ENCODE measurements at regions not wholly inside any gene's neighbourhood (a gene's known extent, or its start where the extent isn't known, plus 50 kb on each side); places are given as distances from the start of the nearest gene placed in this dataset.

- no peak for TF ChIP-seq POLR2A (IDR thresholded peaks at IDR 0.05)
- TF ChIP-seq, protein P1, sequence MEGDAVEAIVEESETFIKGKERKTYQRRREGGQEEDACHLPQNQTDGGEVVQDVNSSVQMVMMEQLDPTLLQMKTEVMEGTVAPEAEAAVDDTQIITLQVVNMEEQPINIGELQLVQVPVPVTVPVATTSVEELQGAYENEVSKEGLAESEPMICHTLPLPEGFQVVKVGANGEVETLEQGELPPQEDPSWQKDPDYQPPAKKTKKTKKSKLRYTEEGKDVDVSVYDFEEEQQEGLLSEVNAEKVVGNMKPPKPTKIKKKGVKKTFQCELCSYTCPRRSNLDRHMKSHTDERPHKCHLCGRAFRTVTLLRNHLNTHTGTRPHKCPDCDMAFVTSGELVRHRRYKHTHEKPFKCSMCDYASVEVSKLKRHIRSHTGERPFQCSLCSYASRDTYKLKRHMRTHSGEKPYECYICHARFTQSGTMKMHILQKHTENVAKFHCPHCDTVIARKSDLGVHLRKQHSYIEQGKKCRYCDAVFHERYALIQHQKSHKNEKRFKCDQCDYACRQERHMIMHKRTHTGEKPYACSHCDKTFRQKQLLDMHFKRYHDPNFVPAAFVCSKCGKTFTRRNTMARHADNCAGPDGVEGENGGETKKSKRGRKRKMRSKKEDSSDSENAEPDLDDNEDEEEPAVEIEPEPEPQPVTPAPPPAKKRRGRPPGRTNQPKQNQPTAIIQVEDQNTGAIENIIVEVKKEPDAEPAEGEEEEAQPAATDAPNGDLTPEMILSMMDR (IDR thresholded peaks at IDR 0.05): no peak
- Histone ChIP-seq H3K27me3 (no peaks in the 10 kb centered on the region), H3K27ac (no peak overlapping the region), H3K36me3 (no peaks in the 10 kb centered on the region), H3K9me3 (no peaks in the 10 kb centered on the region), H3K4me3 (no peak overlapping the region), H3K4me1 (no peaks in the 10 kb centered on the region)
- no peak for DNase-seq
- intact Hi-C loops (cut with DNase I; ENCODE audit: low total_unique reads): no loop called here
Observed at GRCh38 chr16:52074133-52074532, 472.8 kb downstream of the TOX3 start.

DNA sequence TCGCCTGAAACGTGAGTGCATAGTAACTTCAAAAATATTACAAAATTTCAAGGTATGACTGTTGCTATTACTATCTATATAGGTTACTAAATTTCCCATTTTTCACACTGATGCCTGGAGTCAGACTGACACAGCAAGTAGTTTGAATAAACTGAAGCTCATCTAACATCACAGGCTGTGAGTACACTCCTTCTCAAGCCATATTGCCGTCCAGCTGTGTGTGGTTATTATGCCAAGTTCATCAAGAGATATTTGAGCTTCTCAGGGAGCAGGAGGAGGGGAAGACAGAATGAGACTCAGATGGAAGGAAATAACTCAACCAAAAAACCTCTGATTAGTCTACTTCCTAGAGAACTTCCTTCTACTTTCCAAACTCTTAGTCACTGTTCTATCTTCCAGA is 473.9 kb downstream of the TOX3 start:
- Histone ChIP-seq H3K27ac (no peak overlapping the region), H3K27me3 (no peaks in the 10 kb centered on the region)
- intact Hi-C loops (cut with DNase I; ENCODE audit: low total_unique reads): no loop called here

DNA sequence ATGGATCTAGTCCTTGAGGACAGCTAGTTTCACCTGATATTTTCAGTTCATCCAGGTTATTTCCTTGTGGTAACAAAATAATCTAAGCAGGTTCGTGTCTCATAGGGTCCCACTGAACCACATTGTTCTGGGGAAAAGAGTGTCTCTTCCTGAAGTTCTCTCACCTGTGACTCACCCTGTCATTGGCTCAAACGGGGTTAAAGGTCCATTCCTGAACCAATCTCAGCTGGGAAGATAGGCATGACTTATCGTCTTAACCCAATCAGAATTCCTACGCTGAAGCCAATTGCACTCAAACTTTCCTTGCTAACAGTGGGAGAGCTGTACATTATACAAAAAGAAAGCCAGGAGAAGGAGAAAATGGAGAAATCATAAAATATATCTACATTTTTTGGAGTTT is 475.8 kb downstream of the TOX3 start:
- TF ChIP-seq, protein P1 (IDR thresholded peaks at IDR 0.05): no peak
- TF ChIP-seq POLR2A (IDR thresholded peaks at IDR 0.05): no peak
- no peak for DNase-seq
- no peak overlapping the region for H3K27ac ChIP-seq
- H3K4me1 ChIP-seq: no peaks in the 10 kb centered on the region
- H3K27me3 ChIP-seq: no peaks in the 10 kb centered on the region
- H3K4me3 ChIP-seq: no peak overlapping the region
- H3K9me3 ChIP-seq: no peaks in the 10 kb centered on the region
- no peaks in the 10 kb centered on the region for H3K36me3 ChIP-seq
- intact Hi-C loops (cut with DNase I; ENCODE audit: low total_unique reads): no loop called here

More for the DNA sequence above, 473.9 kb downstream of the TOX3 start:
- Histone ChIP-seq H3K4me1 (no peaks in the 10 kb centered on the region), H3K9me3 (no peaks in the 10 kb centered on the region), H3K36me3 (no peaks in the 10 kb centered on the region), H3K4me3 (no peak overlapping the region)
- TF ChIP-seq, protein P1 (IDR thresholded peaks at IDR 0.05): no peak
- no peak for TF ChIP-seq POLR2A (IDR thresholded peaks at IDR 0.05)
- DNase-seq: no peak

- TF ChIP-seq, protein P1 (IDR thresholded peaks at IDR 0.05): no peak
- no peak for TF ChIP-seq POLR2A (IDR thresholded peaks at IDR 0.05)
- Histone ChIP-seq H3K27ac (no peak overlapping the region), H3K4me3 (no peak overlapping the region), H3K36me3 (no peaks in the 10 kb centered on the region), H3K27me3 (no peaks in the 10 kb centered on the region), H3K9me3 (no peaks in the 10 kb centered on the region), H3K4me1 (no peaks in the 10 kb centered on the region)
- DNase-seq: no peak
- intact Hi-C loops (cut with DNase I; ENCODE audit: low total_unique reads): no loop called here
Observed at GRCh38 chr16:52070341-52071057, 476.4 kb downstream of the TOX3 start.

DNA sequence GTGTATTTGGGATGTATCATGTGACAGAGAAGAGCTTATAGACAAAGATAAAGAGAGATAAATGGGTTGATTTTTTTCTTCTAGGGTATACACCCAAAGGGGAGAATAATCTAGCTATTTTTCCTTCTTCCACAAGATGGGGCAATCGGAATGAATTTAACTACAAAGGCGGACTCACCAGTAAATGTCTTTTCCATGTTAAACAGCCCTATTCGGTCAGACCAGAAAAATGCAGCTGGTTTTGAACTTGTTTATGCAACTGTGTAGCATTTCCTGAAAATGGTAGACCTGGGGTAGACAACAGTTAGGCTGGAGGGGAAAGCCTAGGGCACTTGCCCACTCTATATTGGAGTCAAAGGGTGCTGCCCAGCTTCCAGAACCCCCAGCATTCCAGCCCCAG is 477.1 kb downstream of the TOX3 start:
- H3K4me3 ChIP-seq: no peak overlapping the region
- H3K9me3 ChIP-seq: no peaks in the 10 kb centered on the region
- DNase-seq: no peak
- H3K36me3 ChIP-seq: no peaks in the 10 kb centered on the region
- no peak overlapping the region for H3K27ac ChIP-seq
- no peaks in the 10 kb centered on the region for H3K27me3 ChIP-seq
- no peaks in the 10 kb centered on the region for H3K4me1 ChIP-seq
- intact Hi-C loops (cut with DNase I; ENCODE audit: low total_unique reads): no loop called here
- TF ChIP-seq, protein P1 (IDR thresholded peaks at IDR 0.05): no peak
- TF ChIP-seq POLR2A (IDR thresholded peaks at IDR 0.05): no peak

Data from uterus (tissue), 3 donors.